Stimulated activated CD4-positive, alpha-beta T cell treated with anti-CD3 and anti-CD28 coated beads, Interleukin-12 subunit alpha, Interleukin-12 subunit beta, amount 100 ng/mL, for 48 hours (primary cell): ENCODE measurements at regions not wholly inside any gene's neighbourhood (a gene's known extent, or its start where the extent isn't known, plus 50 kb on each side); places are given as distances from the start of the nearest gene placed in this dataset.

Source experiments
- DNase-seq, 3 donors: peaks; one replicate each; pipeline ENCODE4 v3.0.0-alpha.2; 2020; ENCODE audit warnings: low read depth in 2 of 3, low spot score in 1 of 3

DNA sequence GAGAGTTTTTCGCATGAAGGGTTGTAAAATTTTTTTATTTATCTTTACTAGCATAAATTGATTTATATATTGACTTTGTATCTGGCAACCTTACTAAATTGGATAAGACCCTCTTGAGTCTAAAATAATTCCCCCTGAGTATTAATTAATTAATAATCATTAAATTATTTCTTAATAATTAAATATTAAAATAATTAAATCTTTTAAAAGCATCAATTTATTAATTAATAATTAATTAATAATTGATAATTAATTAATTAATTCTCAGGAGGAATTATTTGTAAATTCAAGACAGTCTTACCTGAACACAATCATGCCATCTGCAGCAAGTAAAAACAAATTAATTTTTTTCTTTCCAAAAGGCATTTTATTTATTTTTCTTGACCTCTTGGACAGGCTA, 370.4 kb upstream of the PTPRD start:
- no peak for DNase-seq

DNA sequence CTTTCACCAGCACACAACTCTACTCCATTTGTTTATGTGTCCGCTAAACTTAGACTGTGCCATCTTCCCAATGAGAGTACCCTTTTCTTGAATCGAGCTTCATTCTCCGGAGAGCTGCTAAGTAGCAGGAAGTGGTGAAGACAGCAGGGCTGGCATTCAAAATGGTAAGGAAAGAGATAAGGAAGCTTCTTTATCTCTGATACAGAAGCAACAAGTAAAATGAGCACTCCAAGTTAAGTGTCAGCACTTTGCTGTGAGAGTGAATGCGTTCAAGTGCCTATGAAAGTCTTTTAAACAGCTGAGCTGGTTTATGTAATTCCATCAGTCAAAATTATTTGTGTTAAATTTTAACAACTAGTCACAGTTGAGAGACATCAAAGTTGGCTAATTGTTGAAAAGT, 386.8 kb upstream of the PTPRD start:
- DNase-seq: no peak

- DNase-seq: no peak
Measured at GRCh38 chr9:11001546-11001945, 388.7 kb upstream of the PTPRD start.

DNA sequence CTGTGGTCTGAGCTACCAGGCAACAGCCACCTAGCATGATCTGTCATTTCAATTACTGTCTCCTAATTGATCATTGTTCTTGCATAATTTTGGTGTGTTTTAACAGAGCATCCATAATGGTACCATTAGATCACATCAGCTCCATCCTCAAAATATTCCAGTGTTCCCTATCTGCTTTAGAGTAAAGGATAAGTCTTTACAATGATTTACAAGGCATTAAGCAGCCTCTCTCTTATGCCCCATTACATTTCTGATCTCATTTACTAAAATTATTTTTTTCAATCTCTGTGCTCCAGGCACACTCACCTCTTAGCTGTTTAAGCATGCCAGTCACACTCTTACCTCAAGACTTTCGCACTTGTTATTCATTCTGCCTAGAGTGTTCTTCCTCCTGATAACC, 389.9 kb upstream of the PTPRD start:
- no peak for DNase-seq

GRCh38 chr9:11003836-11004235, 391.0 kb upstream of the PTPRD start:
- DNase-seq: no peak

DNA sequence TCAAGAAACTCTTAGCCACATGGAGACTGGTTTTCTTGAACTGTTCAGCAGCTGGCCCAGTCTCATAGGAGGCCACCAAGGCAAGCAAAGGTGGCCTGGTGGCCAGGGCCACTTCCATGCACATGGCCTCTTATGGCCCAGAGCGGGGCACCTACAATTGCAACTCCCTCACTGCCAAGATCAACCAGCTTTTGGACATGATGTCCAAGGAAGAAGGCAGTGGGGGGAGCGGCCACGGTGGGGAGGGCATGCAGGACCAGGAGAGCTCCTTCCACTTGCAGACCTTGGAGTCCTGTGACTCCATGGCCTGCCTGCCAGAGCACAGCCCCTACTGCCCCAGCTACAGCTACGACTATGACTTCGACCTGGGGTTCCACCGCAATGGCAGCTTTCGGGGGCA, 398.9 kb upstream of the PTPRD start:
- no peak for DNase-seq

GRCh38 chr9:11016081-11016480, 403.3 kb upstream of the PTPRD start:
- no peak for DNase-seq

- no peak for DNase-seq
Measured at GRCh38 chr9:11023201-11023600, 410.4 kb upstream of the PTPRD start.

- no peak for DNase-seq
Measured at GRCh38 chr9:11025775-11026174, 413.0 kb upstream of the PTPRD start.

DNA sequence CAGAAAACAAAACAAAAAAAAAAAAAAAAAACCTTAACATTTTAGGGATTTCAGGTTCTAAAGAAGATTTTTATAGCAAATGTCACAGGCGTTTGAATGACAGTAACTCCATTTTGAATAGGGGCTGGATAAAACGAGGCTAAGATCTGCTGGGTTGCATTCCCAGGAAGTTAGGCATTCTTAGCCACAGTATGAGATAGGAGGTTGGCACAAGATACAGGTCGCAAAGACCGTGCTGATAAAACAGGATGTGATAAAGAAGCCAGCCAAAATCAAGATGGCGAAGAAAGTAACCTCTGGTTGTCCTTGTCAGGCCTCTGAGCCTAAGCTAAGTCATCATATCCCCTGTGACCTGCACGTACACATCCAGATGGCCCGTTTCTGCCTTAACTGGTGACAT, 425.6 kb upstream of the PTPRD start:
- DNase-seq: no peak

- DNase-seq: no peak
Measured at GRCh38 chr9:11039006-11039405, 426.2 kb upstream of the PTPRD start.

DNA sequence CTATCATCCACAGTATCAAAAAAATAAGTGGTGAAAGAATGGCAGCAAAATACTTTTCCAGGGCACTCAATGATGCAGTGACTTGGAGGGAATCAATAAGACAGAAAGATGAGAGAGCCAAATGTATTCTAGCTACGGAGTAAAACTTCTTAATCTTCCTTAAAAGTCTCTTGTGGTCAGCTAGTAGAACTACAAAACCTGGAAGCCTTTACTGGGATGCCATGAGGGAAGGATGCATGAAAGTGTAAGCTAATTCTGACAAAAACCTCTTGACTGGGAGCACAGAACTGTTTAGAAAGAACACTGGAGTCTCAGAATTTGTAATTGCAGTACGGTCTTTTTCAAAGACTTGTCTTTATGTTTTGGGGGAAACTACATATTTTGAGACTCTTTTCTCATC, 432.8 kb upstream of the PTPRD start:
- DNase-seq: no peak

DNA sequence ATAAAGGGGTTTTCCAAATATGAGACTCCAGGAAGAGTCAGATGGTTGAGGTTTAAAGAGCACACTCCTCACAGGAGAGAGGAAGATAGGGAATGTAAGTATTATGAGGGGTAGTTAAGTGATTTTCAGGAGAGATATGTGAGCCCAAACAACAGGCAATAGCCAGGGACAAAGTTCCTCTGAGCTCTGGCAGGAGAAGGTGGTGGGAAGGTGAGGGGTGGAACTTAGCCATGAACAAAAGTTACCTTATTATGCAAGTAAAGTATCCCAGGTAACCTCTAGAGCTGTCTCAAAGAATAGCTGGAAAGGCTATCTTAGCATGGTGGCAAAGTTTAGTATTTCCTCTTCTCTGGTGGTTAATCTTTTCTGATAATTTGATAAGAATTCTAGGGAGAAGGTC, 450.5 kb upstream of the PTPRD start:
- no peak for DNase-seq

GRCh38 chr9:11064909-11065308, 452.1 kb upstream of the PTPRD start:
- no peak for DNase-seq

DNA sequence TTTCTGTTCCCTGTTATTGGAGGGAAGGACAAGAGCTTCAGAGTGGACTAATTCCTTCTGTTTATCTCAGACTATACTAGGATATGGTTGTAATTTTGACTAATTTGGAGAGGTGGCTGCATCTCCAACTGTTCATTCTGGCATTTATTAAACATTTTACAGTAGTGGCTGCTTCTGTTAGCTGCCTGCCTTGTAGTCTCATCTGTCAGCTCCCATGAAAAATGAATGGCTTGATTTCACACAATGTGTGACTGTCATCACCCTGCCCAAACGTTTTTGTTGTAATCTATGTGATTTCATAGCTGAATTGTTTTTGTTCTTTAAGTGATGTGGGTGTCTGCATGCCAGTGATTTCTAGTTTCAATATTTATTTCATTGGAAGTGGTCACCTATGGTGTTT, 459.4 kb upstream of the PTPRD start:
- DNase-seq: no peak

GRCh38 chr9:11086561-11086960, 473.8 kb upstream of the PTPRD start:
- no peak for DNase-seq

GRCh38 chr9:11088821-11089374, 476.1 kb upstream of the PTPRD start:
- no peak for DNase-seq

- no peak for DNase-seq
Measured at GRCh38 chr9:11092974-11093373, 480.2 kb upstream of the PTPRD start.

DNA sequence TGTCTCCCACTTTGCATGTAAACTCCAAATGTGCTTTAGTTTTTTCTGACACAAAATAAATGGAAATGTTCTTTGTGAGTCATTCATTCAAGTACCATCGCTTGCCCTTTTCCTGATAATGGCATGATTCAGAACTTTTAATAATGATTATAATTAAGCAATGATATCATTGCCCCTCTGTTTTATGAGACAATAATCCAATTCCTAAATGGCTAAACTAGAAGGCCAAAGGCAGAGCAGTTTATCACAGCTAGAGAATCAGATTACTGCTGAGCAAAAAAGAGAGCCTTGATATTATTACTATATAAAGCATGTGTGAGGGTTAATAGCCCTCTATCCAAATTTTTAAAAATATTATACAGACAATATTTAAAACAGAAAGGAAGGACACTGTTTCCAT, 484.2 kb upstream of the PTPRD start:
- no peak for DNase-seq

- no peak for DNase-seq
Measured at GRCh38 chr9:11103525-11103924, 490.7 kb upstream of the PTPRD start.

DNA sequence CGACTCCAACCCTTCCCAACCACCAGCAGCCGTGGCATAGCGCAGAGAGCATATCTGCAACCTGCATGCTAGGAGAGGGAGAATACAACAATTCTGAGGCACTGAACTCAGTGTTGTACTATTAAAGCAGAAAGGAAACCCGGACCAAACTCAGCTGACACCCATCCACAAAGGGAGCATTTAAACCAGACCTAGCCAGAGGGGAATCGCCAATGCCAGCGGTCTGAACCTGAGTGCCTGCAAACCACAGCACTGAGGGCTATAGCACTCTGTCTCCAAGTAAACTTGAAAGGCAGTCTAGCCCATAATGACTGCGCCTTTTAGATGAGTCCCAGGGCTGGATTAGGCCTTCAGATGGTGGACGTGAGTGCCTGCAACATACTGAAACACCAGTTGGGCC, 494.4 kb upstream of the PTPRD start:
- no peak for DNase-seq

GRCh38 chr9:11128156-11128555, 515.4 kb upstream of the PTPRD start:
- DNase-seq: no peak

DNA sequence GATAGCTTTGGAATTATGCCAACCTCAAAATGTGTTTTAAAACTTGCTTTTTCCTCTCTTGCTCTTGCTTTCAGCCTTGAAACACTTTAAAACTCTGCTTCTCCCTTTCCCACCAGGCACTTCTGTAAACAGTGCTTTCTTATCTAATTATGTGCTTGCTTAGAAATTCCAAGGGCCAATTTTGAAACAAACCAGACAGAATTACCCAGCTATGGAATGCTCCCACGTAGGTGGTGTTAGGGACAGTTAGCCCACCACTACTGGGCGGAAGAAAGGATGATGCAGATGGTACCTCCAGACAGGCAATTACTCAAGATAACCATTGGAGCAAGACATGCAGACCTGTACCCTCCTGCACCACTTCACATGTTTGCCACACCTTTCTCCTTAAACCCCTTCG, 523.0 kb upstream of the PTPRD start:
- DNase-seq: no peak

DNA sequence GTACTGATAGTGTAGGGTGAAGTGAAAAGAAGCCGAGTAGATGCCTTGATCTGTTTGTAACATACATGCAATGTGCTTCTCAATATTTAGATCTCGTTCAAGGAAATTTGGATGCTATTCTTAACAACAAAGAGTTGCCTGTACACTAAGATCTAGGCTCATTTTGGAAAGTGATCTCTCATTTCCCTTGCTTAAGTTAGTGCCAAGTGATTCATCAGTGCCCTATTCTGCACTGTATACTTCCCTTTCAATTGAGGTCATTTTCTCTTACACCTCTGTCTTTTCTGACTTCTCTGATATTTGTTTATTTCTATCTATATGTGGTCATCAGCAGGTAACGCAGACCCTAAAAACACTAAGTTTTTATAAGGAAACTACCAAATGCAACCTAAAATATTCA, 528.6 kb upstream of the PTPRD start:
- no peak for DNase-seq
